ENCODE measurements at regions not wholly inside any gene's neighbourhood (a gene's known extent, or its start where the extent isn't known, plus 50 kb on each side); places are given as distances from the start of the nearest gene placed in this dataset.

- TF ChIP-seq RCOR1 (conservative IDR thresholded peaks at IDR 0.05; ENCODE audit: low read depth, low read length) (no peak), POLR2AphosphoS5 (IDR thresholded peaks at IDR 0.05; ENCODE audit: low read length) (no peak), CBX3 (IDR thresholded peaks at IDR 0.05; ENCODE audit: borderline replicate concordance, low read depth) (no peak)
Observed at GRCh38 chr5:74054641-74055421, 428.8 kb downstream of the ARHGEF28 start.
